ENCODE measurements at regions not wholly inside any gene's neighbourhood (a gene's known extent, or its start where the extent isn't known, plus 50 kb on each side); places are given as distances from the start of the nearest gene placed in this dataset.

DNA sequence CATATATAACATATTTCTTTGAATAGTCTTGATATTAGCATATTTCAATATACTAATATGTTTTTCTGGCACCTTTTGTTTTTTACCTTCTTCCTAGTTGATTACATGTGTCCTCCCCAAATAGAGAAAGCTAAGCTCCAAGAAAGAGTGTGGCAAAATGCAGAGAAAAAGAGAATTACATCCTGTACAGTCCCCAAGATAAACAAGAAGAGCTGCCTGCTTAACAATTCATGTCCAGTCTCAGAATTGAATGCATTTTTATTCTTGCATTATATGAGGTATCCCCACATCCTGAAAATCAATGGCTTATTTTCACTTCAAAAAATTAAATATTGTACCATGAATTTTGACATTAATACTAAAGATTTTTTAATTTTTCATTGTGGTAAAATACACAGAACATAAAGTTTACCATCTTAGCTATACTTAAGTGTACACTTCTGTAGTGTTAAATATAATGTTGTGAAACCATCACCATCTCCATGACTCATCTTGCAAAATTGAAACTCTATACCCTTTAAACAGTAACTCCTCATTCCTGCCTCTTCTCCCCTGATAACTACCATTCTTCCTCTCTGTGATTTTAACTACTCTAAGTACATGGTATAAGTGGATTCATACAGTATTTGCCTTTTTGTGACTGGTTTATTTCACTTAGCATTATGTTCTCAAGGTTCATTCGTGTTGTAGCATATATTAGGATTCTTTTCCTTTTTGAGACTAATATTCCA is 490.3 kb downstream of the COL12A1 start:
- TF ChIP-seq, protein P1, sequence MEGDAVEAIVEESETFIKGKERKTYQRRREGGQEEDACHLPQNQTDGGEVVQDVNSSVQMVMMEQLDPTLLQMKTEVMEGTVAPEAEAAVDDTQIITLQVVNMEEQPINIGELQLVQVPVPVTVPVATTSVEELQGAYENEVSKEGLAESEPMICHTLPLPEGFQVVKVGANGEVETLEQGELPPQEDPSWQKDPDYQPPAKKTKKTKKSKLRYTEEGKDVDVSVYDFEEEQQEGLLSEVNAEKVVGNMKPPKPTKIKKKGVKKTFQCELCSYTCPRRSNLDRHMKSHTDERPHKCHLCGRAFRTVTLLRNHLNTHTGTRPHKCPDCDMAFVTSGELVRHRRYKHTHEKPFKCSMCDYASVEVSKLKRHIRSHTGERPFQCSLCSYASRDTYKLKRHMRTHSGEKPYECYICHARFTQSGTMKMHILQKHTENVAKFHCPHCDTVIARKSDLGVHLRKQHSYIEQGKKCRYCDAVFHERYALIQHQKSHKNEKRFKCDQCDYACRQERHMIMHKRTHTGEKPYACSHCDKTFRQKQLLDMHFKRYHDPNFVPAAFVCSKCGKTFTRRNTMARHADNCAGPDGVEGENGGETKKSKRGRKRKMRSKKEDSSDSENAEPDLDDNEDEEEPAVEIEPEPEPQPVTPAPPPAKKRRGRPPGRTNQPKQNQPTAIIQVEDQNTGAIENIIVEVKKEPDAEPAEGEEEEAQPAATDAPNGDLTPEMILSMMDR (IDR thresholded peaks at IDR 0.05): no peak
- no peak for TF ChIP-seq POLR2A (IDR thresholded peaks at IDR 0.05)

Measured in uterus (tissue), 2 donors.